UCSD-AML1 (cell line): ENCODE measurements at regions not wholly inside any gene's neighbourhood (a gene's known extent, or its start where the extent isn't known, plus 50 kb on each side); places are given as distances from the start of the nearest gene placed in this dataset.

ENCODE experiments used
- DNase-seq: peaks from one replicate; lab custom pipeline; 2025; ENCODE audit not compliant: unreplicated experiment; lab: John Stamatoyannopoulos, UW

DNA sequence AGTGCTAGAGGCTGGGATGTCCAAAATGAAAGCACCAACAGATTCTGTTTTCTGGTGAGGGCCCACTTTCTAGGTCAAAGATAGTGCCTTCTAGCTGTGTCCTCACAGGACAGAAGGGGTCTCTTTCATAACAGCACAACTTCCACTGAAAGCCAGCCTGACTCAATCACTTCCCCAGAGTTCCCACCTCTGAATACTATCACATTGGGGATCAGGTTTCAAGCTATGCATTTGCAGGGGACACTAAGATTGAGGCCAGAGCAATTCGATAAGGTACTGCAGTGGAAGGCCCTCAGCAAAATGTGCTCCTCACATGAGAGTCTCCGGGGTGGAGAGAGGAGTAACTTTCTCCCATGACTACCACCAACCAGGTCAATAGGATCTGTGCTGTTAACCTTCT, 1501.5 kb downstream of the EFNB2 start:
- DNase-seq, result no peak

DNA sequence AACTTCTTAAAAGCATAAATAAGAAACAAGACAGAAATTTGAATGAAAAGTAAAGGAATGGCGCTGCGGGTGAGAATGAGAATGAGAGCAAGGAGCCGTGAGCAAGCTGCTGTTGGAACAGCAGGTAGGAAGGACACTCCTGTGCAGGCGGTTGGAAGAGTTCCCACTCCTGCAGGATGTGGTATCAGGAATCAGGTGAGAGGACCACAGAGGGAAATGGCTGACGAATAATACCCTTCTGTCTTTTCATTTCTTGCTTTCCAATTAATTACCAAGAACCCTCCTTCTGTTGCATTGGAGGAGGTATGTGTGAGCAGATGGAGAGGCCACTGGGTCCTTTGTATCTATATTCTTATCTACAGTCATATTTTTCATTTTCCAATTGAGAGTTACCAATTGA, 1504.2 kb downstream of the EFNB2 start:
- DNase-seq, result no peak

DNA sequence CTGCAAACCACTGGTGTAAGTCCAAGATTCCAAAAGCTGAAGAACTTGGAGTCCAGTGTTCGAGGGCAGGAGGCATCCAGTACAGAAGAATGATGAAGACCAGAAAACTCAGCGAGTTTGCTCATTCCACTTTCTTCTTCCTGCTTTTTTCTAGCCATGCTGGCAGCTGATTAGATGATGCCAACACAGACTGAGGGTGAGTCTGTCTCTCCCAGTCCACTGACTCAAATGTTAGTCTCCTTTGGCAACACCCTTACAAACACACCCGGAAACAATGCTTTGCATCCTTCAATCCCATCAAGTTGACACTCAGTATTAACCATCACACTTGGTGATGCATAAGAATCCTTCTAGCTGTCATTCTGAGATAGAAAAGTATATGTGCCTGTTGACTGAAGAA, 1504.6 kb downstream of the EFNB2 start:
- DNase-seq, result no peak

DNA sequence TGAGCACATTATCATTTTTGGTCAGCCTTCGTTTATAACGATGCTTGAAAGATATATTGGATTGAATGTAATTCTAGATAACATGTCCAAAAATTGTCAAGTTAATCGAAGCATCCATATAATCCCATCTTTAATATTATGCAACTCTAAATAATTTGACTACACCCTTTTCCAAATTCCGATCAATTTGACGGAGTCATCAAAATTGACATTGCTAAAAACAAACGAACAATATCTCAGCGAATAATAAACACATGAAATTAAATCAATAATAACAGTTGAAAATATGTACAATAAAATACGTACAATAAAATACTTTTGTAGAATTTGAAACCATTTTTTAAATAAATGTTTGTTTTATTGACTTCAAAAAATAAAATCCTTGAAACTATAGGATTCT, 1516.4 kb downstream of the EFNB2 start:
- no peak for DNase-seq

DNA sequence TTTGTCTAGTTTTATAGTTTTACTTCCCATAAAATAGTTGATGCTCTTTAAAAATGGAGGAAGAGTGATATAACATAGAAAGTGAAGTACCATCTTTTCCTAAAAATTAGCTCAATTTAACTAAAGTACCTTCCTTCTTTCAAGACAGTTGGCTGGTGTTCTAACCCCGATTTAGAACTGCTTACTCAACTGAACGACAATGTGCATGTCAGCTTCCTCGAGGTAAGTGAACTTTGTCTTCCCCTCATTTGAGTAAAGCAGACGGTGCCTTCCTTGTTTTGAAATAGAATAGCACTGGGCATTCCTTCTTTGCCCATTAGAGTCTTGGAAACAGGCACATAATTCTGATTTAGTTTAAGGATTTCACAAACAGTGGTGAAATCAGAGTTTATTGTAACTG, 1519.2 kb downstream of the EFNB2 start:
- no peak for DNase-seq

DNA sequence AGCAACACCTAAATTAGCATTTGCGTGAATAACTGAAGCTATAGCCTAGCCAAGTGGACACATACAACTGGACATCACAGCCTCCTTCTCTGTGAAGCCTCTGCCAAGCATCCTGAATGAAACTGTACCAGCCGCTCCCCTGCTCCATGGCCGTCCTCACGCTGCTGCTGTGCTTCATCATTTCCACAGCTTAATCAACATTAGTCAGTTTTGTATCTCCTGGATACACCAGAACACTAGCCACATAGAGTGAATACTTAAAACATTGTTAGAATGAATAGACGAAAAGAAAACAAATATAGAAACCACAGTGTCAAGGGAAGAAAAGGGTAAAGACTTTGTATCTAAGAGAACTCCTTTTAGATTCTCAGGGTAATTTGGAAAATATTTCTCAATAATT, 1526.9 kb downstream of the EFNB2 start:
- DNase-seq, result no peak

DNA sequence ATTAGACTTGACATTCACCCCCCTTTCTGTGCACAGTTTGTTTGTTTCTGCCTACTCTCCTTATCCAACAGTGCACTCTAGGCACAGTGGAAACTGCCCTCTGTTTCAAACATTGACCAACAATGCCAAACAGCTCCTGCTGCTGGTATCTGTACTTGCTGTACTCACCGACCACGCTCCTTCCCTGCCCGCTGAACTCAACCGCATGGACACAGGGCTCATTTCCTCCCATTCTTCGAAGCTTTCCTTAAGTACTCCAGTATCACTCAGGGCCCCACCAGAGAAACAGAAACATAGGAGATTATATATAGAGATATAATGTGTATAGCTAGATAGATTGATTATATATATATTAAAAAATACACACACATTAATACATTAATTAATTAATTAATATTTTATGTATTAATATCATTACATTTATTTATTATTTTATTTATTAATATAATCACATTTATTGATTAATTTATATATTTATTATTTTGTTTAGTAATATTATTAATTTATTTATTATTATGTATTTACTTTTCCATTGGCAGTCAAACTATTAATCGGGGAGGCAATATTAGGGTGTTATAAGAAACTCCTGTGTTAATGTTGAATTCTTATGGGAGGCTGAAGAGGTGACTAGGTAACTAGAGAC, 1528.2 kb downstream of the EFNB2 start:
- DNase-seq, result no peak

DNA sequence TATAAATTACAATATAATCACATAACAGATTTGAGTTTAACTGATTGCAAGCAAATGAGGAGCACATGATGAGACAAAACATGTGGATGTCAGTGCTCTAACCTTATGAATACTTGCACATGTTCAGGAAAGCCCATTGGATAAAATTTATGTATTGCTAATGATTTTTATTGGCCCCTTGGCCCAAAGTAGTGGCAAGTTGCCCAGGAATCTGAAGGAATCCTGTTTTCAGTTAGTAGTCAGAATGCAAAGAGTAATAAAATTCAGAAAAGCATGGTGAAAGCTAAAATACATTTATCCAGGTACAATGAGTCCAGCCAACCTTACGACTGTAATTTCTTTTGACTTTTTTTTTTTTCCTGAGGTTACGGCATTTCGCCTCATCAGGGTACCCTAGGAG, 1539.4 kb downstream of the EFNB2 start:
- DNase-seq, result no peak

DNA sequence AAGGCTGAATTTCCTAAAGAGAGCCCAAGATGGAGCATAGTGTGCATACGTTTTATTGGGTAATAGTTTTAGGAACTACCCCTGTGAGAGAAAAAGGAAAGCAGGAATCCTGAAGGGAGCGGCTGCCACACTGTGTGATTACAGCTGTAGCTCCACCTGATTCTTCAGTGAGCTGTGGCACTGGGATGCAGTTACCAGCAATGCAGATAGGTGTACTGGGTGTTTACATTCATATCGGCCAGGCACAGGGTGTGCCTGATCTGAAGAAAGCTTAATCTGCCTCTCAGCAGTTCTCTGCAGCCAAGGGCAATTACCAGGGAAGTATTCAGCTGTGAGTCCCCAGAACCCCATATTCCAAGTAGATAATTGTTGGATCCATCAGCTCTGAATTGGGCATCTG, 1541.8 kb downstream of the EFNB2 start:
- DNase-seq, result no peak

DNA sequence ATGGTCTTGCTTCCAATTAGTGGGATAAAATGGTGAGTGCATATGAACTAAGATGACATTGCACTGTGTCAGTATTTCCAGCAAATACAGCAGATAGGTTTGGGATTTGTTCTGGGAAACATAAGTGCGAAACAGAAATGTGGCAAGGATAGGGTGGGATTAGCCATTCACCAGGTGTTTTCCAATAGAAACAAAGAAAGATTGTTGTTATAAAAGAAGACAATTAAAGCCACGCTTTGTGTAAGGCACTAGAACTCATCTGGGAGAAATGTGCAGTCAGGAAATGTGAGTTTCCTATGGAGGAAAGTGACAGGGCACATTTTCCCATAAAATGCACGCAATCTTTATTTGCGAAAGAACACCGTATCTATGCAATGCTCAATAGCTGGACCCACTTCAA, 1547.8 kb downstream of the EFNB2 start:
- no peak for DNase-seq

DNA sequence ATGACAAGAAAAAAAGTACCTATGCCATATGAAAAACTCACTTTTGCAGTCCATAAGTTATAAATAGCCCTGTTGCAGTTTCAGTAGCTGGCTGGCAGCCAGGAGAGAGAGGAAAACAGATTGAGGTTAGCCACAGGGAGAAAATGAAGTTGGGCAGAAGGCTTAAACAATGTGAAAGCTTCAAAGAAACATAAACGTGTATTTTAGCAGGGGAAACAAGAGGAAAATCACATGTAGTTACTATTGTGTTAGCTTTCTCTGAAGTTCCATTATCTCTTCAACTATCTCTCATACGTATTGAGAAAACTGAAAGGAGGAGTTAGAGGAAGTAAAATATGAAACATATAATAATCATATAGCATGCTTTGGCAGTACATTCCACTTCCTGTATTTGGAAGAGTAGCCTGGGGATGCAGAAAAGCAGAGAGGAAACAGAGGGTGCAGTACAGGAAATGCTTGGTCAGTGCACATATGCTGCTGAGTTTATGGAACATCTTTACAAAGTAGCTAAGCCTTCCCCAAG, 1551.1 kb downstream of the EFNB2 start:
- DNase-seq, result peak; percentile 58

DNA sequence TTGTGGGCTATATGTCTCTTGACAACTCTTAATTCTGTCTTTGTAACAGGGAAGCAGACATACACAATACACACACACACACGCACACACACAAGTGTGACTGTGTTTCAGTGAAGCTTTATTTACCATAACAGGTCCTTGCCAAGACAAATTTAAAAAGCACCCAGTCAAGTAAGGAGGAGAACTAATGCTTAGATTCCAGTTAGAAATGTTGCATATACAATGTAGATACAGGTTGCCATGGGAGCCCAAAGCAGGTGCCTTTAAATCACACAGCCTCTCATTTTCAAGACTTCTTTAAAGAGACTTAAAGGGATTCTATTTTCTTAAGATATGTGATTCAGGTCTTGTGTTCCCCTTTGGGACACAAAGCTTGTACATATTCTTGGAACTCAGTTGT, 1551.9 kb downstream of the EFNB2 start:
- DNase-seq, result no peak

DNA sequence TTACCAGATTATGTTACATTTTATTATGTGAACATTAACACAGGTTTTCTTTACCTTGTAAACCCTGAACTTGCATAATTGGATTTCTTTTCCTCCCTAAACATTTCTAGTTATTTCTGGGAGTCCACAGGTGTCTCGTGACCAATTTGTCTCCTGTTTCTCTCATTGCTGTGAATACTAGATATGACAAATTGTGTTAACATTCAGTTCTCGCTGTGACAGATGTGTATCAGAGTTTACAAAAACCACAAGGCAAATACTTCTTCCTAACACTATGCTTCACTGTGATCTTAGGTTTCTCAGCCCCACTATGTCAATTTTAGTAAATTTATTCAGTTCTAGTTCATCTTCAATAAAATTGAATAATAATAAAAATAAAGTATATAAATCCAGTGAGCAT, 1554.9 kb downstream of the EFNB2 start:
- no peak for DNase-seq

DNA sequence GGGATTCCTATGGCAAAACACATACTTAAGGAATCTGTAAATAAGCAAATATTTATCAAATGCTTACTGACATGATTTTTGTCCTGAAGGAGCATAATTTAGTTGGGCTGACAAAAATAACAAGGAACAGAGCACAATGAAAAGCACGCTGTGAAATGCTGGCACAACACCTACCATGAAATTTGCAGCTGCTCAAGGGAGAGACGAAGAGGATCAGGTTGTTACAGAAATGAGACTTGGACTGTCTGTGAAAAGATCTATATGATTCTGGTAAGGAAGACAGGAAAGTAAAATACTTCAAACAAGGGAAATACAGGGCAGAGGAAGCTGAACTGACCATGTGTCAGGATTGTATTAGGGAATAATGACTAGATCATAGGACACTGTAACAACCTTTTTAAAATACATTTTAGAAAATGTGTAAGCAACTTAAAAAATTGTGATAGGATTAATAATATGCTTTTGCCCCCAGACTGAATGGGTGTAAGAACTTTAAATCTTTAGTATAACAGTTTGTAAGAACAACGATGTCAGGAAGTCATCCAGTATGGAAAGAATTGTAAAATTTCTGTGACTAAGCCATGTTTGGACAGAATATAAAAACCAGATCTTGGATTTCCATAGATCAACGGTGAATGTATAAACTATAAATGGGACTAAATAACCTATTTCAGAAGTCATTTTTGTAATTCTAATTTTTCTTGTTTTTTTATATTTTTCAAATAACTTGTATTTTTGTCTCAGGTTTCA, 1556.0 kb downstream of the EFNB2 start:
- no peak for DNase-seq

DNA sequence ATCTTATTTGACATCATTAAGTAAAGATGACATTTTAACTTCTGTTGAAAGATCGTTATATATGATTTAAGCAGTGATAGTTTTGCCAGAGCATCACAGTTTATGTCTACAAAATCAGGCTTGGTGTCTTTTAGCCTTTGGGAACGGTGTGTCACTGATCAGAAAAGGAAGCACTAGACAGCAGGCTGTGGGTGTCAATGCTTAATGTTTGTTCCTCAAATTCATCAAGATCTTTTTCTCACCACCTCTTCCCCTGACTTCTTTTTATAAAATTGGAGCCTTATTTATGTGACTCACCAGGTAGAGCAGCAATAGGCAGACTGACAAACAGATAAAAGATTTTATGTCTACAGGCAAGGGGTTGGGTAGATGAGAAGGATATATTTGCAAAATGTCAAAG, 1558.5 kb downstream of the EFNB2 start:
- DNase-seq, result no peak

DNA sequence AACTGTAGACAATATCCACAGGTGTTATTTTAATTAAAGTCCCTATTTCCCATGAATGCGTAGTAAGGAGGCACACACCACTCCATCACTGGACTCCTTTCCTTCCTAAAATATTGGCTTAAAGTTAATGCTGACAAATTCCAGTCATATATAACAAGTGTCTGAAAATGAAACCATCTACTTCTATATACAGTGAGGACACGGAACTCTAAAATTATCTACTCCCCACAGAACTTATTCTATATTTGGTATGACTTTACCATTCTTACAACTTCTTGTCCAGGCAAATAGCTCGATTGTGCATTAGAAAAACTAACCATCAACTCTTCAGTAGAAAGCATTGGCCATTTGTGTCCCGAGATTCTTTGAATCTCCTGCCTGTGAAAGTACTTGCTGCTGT, 1560.2 kb downstream of the EFNB2 start:
- DNase-seq, result no peak

DNA sequence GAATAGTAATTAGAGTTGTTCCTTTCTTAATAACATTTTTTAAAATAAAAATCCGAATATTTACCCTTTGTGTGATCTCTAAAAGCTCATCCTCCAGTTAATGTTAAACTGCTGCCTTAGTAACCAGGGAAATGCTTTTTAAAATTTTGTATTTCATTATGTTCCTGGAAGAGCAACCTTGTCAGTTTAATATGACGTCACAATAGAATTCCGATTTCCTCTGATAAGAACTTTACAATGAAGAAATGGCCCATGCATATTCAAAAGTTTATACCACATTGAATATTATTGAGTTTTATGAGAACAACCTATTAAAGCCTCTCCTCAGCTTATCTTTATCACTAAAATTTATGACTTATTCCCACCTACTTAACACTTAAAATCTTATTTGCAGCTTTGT, 1566.6 kb downstream of the EFNB2 start:
- no peak for DNase-seq

DNA sequence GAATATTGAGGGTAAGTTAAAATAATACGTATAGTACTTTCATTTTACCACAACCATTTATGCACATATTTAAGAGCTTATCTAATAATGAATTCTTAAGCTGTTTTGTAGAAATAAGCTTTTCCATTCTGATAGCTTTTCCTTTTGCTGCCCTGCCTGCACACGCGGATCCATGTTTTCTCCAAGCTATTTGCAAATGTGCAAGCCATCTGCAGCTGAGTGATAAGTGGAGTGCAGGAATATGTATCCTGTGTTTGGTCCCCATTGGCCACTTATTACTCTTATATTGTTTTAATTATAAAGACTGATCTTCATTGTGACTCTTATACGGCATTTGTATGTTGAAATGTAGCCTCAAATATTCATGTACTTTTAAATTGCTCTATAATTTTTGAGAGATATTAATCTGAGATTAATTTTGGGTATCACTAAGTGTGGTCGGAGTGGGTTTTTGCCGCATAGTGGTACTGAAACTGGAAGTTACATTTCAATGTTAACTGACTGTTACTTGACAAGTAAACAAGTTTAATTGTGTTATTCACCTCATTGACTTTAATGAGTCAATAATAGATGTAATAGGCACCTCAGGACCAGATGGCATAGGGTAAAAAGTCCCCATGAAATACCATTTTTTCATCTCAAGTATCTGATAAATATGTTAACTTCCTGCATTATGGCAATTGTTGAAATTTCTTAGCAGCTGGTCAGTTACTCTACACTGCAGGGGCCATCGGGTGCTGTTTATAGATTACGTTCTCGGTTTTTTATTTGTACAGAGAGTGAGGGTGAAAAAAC, 1567.4 kb downstream of the EFNB2 start:
- no peak for DNase-seq

DNA sequence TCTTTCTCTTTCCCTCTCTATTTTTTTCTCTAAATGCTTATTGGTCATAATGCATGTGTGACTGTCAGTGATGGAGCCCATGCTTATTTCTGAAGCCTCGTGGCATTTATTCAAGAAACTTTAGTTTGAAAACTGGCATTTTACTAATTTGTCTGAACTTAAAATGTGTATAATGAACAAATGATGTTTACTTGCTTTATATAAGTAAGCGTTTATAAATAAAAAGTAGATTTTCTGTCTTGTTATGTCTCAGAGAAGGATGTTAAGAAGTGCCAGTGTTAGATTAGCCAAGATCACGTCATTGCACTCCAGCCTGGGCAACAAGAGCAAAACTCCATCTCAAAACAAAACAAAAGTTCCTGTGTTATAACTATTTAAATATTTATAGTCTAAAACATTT, 1568.1 kb downstream of the EFNB2 start:
- DNase-seq, result no peak

DNA sequence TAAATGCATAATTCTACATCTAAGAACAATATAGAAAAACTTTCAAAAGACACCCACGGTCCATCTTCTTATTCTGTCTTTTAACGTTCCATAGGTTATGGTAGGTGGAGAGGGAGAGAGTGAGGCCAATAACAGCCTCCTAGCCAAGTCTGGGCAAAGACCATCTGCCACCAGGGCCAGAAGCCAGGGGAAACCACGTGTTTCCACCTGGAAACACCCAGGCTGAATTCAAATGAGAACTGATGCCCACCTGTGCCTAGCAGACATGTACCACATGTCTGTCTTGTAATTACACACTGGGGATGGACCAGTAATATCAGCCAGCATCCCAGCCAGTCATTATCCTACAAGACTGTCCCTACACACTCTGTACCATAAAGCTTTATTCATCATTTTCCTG, 1573.1 kb downstream of the EFNB2 start:
- no peak for DNase-seq

DNA sequence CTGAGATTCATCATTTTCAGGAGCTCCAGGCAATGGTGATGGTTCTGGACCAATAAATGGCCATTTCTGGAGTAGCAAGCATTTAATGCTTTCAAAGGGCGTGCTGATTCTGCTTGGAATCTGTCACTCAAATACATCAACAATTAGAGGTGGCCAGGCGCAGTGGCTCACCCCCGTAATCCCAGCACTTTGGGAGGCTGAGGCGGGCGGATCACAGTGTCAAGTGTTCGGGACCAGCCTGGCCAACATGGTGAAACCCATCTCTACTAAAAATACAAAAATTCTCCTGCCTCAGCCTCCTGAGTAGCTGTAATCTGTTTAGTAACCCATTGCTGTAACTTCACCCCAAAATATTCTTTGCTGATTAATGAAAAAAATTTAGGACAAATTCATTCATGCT, 1574.2 kb downstream of the EFNB2 start:
- DNase-seq, result no peak

DNA sequence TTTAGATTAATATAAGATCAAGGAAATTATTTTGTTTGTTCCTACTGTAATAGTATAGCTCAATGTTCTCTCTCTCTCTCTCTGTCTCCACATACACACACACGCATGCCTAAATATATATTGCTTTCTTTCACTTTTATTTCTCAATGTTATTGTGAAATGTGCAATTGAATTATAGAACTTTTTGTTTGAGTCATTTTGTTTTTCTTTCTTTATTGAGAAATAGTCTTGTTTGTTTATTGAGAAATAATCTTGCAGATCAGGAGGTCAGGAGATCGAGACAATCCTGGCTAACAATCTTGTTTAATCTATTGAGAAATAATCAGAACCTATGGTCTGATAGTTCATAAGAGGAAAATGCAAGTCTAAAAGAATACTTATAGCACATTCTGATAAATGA, 1581.3 kb downstream of the EFNB2 start:
- no peak for DNase-seq
